ENCODE measurements at regions not wholly inside any gene's neighbourhood (a gene's known extent, or its start where the extent isn't known, plus 50 kb on each side); places are given as distances from the start of the nearest gene placed in this dataset.

DNA sequence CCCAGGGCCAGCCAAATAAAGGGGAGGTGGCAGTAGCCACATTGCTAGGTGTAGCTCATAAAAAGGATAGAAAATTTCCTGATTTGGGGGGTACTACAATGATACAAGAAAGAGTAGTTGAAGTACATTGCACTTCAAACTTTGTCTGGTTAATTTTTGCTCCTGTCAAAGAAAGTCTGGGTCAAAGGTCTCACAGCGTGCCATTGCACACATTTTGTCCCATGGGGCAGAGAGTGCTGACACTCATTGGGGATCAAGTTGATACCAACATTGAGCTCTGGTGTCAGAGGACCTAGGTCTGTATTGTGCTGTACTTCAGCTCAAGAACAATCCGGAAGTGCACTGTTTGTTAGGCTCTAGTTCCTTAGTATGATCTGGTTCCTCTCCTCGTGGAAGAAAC is 229.2 kb upstream of the AGTR2 start:
- Histone ChIP-seq H3K4me3 (replicated peaks in 1 of 2; ENCODE audit: low read depth in 1 of 2, low read length in 2 of 2) (no peak overlapping the region), H3K27me3 (ENCODE audit: insufficient read depth, low read length) (no peaks in the 10 kb centered on the region), H3K79me2 (ENCODE audit: insufficient read depth, low read length) (peaks cover 43% of the 10 kb centered on the region; the same call in 1 of the 2 replicates), H3K9me3 (ENCODE audit: control insufficient read depth in 1 of 2, insufficient read depth in 1 of 2, low read depth in 1 of 2, low read length in 2 of 2) (no peaks in the 10 kb centered on the region), H3K9me2 (ENCODE audit: insufficient read depth) (no peaks in the 10 kb centered on the region), H3K4me2 (ENCODE audit: low read length) (no peak overlapping the region), H3K36me3 (ENCODE audit: control insufficient read depth in 1 of 2, insufficient read depth in 2 of 2, low read length in 2 of 2) (0 out of 4 replicates have a peak, but pooled peaks cover 0 to 4% of the 10 kb centered on the region in 2 experiments), H4K20me1 (ENCODE audit: insufficient read depth) (no peaks in the 10 kb centered on the region), H3K27ac (ENCODE audit: low read depth, low read length) (no peak overlapping the region), H2AFZ (ENCODE audit: low read depth, low read length, poor library complexity, severe bottlenecking) (no peak overlapping the region), H3K9ac (ENCODE audit: low read length) (no peak overlapping the region), H3K4me1 (ENCODE audit: control insufficient read depth in 1 of 2, insufficient read depth in 2 of 2, low read length in 2 of 2) (peaks cover 0 to 3% of the 10 kb centered on the region in 2 experiments; a peak in 1 of 4 replicates)
- ChIA-PET POLR2A (no interaction called here), CTCF (no interaction called here), RAD21 (ENCODE audit: low non-redundant PET in 1 of 2, low total read pairs in 2 of 2, uncharacterized antibody in 2 of 2, unreplicated experiment in 2 of 2) (no interaction called here)
- no TSS peak for BruUV-seq (replicated peaks)
- TF ChIP-seq SP1 (IDR thresholded peaks at IDR 0.05; ENCODE audit: low read depth) (no peak), EZH2 (IDR thresholded peaks at IDR 0.05) (no peak), RAD21 (IDR thresholded peaks at IDR 0.05; ENCODE audit: low read depth) (no peak), JUND (IDR thresholded peaks at IDR 0.05) (no peak), SIN3A (IDR thresholded peaks at IDR 0.05; ENCODE audit: low read depth) (no peak), CBX3 (IDR thresholded peaks at IDR 0.05; ENCODE audit: low read depth) (no peak), SRF (IDR thresholded peaks at IDR 0.05; ENCODE audit: low read depth) (no peak), POLR2A (IDR thresholded peaks at IDR 0.05; ENCODE audit: borderline replicate concordance, extremely low read depth, insufficient read depth, insufficient read length) (no peak), ELF1 (IDR thresholded peaks at IDR 0.05; ENCODE audit: borderline replicate concordance, low read depth) (no peak), EZH2phosphoT487 (IDR thresholded peaks at IDR 0.05; ENCODE audit: borderline replicate concordance) (no peak), TCF7L2 (IDR thresholded peaks at IDR 0.05; ENCODE audit: borderline replicate concordance, extremely low read depth, insufficient read depth, insufficient read length) (no peak), FOSL1 (IDR thresholded peaks at IDR 0.05; ENCODE audit: low read depth) (no peak), YY1 (IDR thresholded peaks at IDR 0.05; ENCODE audit: extremely low read depth, insufficient replicate concordance, low read depth, low read length) (no peak), ZNF274 (IDR thresholded peaks at IDR 0.05; ENCODE audit: low read depth, low read length) (no peak), EGR1 (IDR thresholded peaks at IDR 0.05; ENCODE audit: low read depth) (no peak), ZFX (IDR thresholded peaks at IDR 0.05) (no peak)
- TF ChIP-seq, protein P1, sequence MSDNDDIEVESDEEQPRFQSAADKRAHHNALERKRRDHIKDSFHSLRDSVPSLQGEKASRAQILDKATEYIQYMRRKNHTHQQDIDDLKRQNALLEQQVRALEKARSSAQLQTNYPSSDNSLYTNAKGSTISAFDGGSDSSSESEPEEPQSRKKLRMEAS (IDR thresholded peaks at IDR 0.05), result no peak
- TF ChIP-seq, protein P2, sequence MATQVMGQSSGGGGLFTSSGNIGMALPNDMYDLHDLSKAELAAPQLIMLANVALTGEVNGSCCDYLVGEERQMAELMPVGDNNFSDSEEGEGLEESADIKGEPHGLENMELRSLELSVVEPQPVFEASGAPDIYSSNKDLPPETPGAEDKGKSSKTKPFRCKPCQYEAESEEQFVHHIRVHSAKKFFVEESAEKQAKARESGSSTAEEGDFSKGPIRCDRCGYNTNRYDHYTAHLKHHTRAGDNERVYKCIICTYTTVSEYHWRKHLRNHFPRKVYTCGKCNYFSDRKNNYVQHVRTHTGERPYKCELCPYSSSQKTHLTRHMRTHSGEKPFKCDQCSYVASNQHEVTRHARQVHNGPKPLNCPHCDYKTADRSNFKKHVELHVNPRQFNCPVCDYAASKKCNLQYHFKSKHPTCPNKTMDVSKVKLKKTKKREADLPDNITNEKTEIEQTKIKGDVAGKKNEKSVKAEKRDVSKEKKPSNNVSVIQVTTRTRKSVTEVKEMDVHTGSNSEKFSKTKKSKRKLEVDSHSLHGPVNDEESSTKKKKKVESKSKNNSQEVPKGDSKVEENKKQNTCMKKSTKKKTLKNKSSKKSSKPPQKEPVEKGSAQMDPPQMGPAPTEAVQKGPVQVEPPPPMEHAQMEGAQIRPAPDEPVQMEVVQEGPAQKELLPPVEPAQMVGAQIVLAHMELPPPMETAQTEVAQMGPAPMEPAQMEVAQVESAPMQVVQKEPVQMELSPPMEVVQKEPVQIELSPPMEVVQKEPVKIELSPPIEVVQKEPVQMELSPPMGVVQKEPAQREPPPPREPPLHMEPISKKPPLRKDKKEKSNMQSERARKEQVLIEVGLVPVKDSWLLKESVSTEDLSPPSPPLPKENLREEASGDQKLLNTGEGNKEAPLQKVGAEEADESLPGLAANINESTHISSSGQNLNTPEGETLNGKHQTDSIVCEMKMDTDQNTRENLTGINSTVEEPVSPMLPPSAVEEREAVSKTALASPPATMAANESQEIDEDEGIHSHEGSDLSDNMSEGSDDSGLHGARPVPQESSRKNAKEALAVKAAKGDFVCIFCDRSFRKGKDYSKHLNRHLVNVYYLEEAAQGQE (IDR thresholded peaks at IDR 0.05; ENCODE audit: low read depth), result no peak
- TF ChIP-seq, protein P3, sequence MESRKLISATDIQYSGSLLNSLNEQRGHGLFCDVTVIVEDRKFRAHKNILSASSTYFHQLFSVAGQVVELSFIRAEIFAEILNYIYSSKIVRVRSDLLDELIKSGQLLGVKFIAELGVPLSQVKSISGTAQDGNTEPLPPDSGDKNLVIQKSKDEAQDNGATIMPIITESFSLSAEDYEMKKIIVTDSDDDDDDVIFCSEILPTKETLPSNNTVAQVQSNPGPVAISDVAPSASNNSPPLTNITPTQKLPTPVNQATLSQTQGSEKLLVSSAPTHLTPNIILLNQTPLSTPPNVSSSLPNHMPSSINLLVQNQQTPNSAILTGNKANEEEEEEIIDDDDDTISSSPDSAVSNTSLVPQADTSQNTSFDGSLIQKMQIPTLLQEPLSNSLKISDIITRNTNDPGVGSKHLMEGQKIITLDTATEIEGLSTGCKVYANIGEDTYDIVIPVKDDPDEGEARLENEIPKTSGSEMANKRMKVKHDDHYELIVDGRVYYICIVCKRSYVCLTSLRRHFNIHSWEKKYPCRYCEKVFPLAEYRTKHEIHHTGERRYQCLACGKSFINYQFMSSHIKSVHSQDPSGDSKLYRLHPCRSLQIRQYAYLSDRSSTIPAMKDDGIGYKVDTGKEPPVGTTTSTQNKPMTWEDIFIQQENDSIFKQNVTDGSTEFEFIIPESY (IDR thresholded peaks at IDR 0.05; ENCODE audit: extremely low read depth, insufficient replicate concordance, low read length), result no peak
- TF ChIP-seq, protein P4, sequence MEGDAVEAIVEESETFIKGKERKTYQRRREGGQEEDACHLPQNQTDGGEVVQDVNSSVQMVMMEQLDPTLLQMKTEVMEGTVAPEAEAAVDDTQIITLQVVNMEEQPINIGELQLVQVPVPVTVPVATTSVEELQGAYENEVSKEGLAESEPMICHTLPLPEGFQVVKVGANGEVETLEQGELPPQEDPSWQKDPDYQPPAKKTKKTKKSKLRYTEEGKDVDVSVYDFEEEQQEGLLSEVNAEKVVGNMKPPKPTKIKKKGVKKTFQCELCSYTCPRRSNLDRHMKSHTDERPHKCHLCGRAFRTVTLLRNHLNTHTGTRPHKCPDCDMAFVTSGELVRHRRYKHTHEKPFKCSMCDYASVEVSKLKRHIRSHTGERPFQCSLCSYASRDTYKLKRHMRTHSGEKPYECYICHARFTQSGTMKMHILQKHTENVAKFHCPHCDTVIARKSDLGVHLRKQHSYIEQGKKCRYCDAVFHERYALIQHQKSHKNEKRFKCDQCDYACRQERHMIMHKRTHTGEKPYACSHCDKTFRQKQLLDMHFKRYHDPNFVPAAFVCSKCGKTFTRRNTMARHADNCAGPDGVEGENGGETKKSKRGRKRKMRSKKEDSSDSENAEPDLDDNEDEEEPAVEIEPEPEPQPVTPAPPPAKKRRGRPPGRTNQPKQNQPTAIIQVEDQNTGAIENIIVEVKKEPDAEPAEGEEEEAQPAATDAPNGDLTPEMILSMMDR (IDR thresholded peaks at IDR 0.05 in 2 of 3, conservative IDR thresholded peaks at IDR 0.05 in 1 of 3; ENCODE audit: borderline replicate concordance in 1 of 3, insufficient read depth in 1 of 3, low read depth in 2 of 3, low read length in 2 of 3), result no peak
- DNase-seq (ENCODE audit: low read depth, low spot score) (no peak), ATAC-seq (no peak)
- intact Hi-C loops (cut with micrococcal nuclease), result no loop called here
